Gastrocnemius medialis (tissue), 4 donors: ENCODE measurements at regions not wholly inside any gene's neighbourhood (a gene's known extent, or its start where the extent isn't known, plus 50 kb on each side); places are given as distances from the start of the nearest gene placed in this dataset.

Experiments used
- ATAC-seq, 2 donors: fragments of 150-250 bp; one replicate each; pipeline ENCODE4 v1.9.1; 2016
- DNase-seq, 2 donors: peaks; one replicate each; pipeline ENCODE4 v3.0.0-alpha.2; 2019
- H3K27ac ChIP-seq, 4 donors: fragments of 200-600 bp; sonication (generic); 1 replicate in 1 of 4; 2 replicates in 3 of 4; pipeline ENCODE4 v1.5.1; 2016 to 2018; ENCODE audit warnings: mild to moderate bottlenecking in 2 of 4, moderate library complexity in 1 of 4
- H3K27me3 ChIP-seq, 3 donors: fragments of 200-600 bp; sonication (generic) in 2 of 3; 1 replicate in 1 of 3; 2 replicates in 2 of 3; pipeline versions ENCODE4 v1.5.1 to v1.6.0; 2016 to 2019; ENCODE audit warnings: mild to moderate bottlenecking in 1 of 3, moderate library complexity in 1 of 3
- H3K36me3 ChIP-seq, 2 donors: fragments of 200-600 bp; sonication (generic) in 1 of 2; one replicate each; pipeline ENCODE4 v1.5.1; 2017 to 2018
- H3K4me1 ChIP-seq, 2 donors: fragments of 200-600 bp; sonication (generic) in 1 of 2; one replicate each; pipeline ENCODE4 v1.5.1; 2016 to 2017; ENCODE audit warnings: mild to moderate bottlenecking in 2 of 2
- H3K4me3 ChIP-seq, 4 donors: fragments of 200-600 bp; sonication (generic) in 3 of 4; 1 replicate in 1 of 4; 2 replicates in 3 of 4; pipeline ENCODE4 v1.5.1; 2016 to 2019; ENCODE audit warnings: mild to moderate bottlenecking in 2 of 4
- H3K9me3 ChIP-seq, 3 donors: fragments of 200-600 bp; sonication (generic) in 2 of 3; 1 replicate in 1 of 3; 2 replicates in 2 of 3; pipeline ENCODE4 v1.5.1; 2016 to 2019
- CTCF ChIP-seq, 5 experiments: fragments of 450-650 bp in 3 of 5; fragments of 200-600 bp in 2 of 5; sonication (generic) in 2 of 5; IDR thresholded peaks in 4 of 5; conservative IDR thresholded peaks in 1 of 5; 1 replicate in 4 of 5; 2 replicates in 1 of 5; pipeline ENCODE4 v1.5.1; 2016 to 2019; ENCODE audit warnings: antibody characterized with exemption in 5 of 5, mild to moderate bottlenecking in 3 of 5, moderate library complexity in 3 of 5
- POLR2A ChIP-seq, 2 donors: fragments of 450-650 bp; IDR thresholded peaks; one replicate each; pipeline ENCODE4 v1.6.1; 2017; ENCODE audit warnings: antibody characterized with exemption in 2 of 2, mild to moderate bottlenecking in 2 of 2, moderate library complexity in 2 of 2
- in situ Hi-C, 4 donors: fragments of 200-750 bp; cut with MboI; loops; one replicate each; pipeline versions ENCODE4 v1.15.0 to v1.8.0; 2017; ENCODE audit warnings: low sequenced_read_pairs in 4 of 4
- intact Hi-C: fragments of 100-400 bp; cut with DNase I; formaldehyde crosslinking; loops from one replicate; pipeline ENCODE4 v1.15.1; 2023; ENCODE audit warnings: low total_unique reads

GRCh38 chr13:53545340-53545941 lies 516.8 kb downstream of the OLFM4 start:
- in situ Hi-C loops (no loop called here), intact Hi-C loops (no loop called here)
- H3K27me3 ChIP-seq, result no peaks in the 10 kb centered on the region

GRCh38 chr13:53560556-53560955 lies 531.9 kb downstream of the OLFM4 start:
- no peaks in the 10 kb centered on the region for H3K4me1 ChIP-seq
- no peak for DNase-seq
- H3K4me3 ChIP-seq, result no peak overlapping the region
- H3K27me3 ChIP-seq, result no peaks in the 10 kb centered on the region
- H3K27ac ChIP-seq, result no peak overlapping the region
- in situ Hi-C loops, result no loop called here
- no peaks in the 10 kb centered on the region for H3K36me3 ChIP-seq
- ATAC-seq, result no peak
- intact Hi-C loops, result no loop called here
- no peak for TF ChIP-seq POLR2A (IDR thresholded peaks at IDR 0.05)
- TF ChIP-seq CTCF (IDR thresholded peaks at IDR 0.05 in 4 of 5, conservative IDR thresholded peaks at IDR 0.05 in 1 of 5), result no peak
- no peaks in the 10 kb centered on the region for H3K9me3 ChIP-seq

More at GRCh38 chr13:53545340-53545941, 516.8 kb downstream of the OLFM4 start:
- Histone ChIP-seq H3K9me3 (no peaks in the 10 kb centered on the region), H3K4me1 (no peaks in the 10 kb centered on the region), H3K27ac (no peak overlapping the region), H3K4me3 (no peak overlapping the region), H3K36me3 (no peaks in the 10 kb centered on the region)
- ATAC-seq, result no peak
- TF ChIP-seq CTCF (IDR thresholded peaks at IDR 0.05 in 4 of 5, conservative IDR thresholded peaks at IDR 0.05 in 1 of 5) (no peak), POLR2A (IDR thresholded peaks at IDR 0.05) (no peak)
- DNase-seq, result no peak

- Histone ChIP-seq H3K9me3 (no peaks in the 10 kb centered on the region), H3K4me1 (no peaks in the 10 kb centered on the region), H3K36me3 (no peaks in the 10 kb centered on the region), H3K4me3 (no peak overlapping the region), H3K27ac (no peak overlapping the region), H3K27me3 (no peaks in the 10 kb centered on the region)
- in situ Hi-C loops (no loop called here), intact Hi-C loops (no loop called here)
- ATAC-seq (no peak), DNase-seq (no peak)
- TF ChIP-seq POLR2A (IDR thresholded peaks at IDR 0.05), result no peak
- no peak for TF ChIP-seq CTCF (IDR thresholded peaks at IDR 0.05 in 4 of 5, conservative IDR thresholded peaks at IDR 0.05 in 1 of 5)
Observed at GRCh38 chr13:53562419-53562818, 533.8 kb downstream of the OLFM4 start.

GRCh38 chr13:53568491-53568890 lies 539.9 kb downstream of the OLFM4 start:
- TF ChIP-seq CTCF (IDR thresholded peaks at IDR 0.05 in 4 of 5, conservative IDR thresholded peaks at IDR 0.05 in 1 of 5) (no peak), POLR2A (IDR thresholded peaks at IDR 0.05) (no peak)
- Histone ChIP-seq H3K36me3 (no peaks in the 10 kb centered on the region), H3K4me3 (no peak overlapping the region), H3K9me3 (no peaks in the 10 kb centered on the region), H3K4me1 (no peaks in the 10 kb centered on the region), H3K27me3 (no peaks in the 10 kb centered on the region), H3K27ac (no peak overlapping the region)
- in situ Hi-C loops (no loop called here), intact Hi-C loops (no loop called here)
- DNase-seq (no peak), ATAC-seq (no peak)

- no peaks in the 10 kb centered on the region for H3K36me3 ChIP-seq
- no peaks in the 10 kb centered on the region for H3K9me3 ChIP-seq
- in situ Hi-C loops, result no loop called here
- no peak overlapping the region for H3K4me3 ChIP-seq
- intact Hi-C loops, result no loop called here
- H3K4me1 ChIP-seq, result no peaks in the 10 kb centered on the region
- DNase-seq, result no peak
- no peak overlapping the region for H3K27ac ChIP-seq
- H3K27me3 ChIP-seq, result no peaks in the 10 kb centered on the region
- no peak for ATAC-seq
- TF ChIP-seq POLR2A (IDR thresholded peaks at IDR 0.05) (no peak), CTCF (IDR thresholded peaks at IDR 0.05 in 4 of 5, conservative IDR thresholded peaks at IDR 0.05 in 1 of 5) (no peak)
Observed at GRCh38 chr13:53569453-53569852, 540.8 kb downstream of the OLFM4 start.
